Right lobe of liver (tissue), 6 donors: ENCODE measurements at regions not wholly inside any gene's neighbourhood (a gene's known extent, or its start where the extent isn't known, plus 50 kb on each side); places are given as distances from the start of the nearest gene placed in this dataset.

Experiments
- ATAC-seq, 4 donors: fragments of 200-7000 bp; cut with Tn5 transposase; one replicate each; pipeline ENCODE4 v1.9.1; 2020; ENCODE audit warnings: mild to moderate bottlenecking in 4 of 4, moderate library complexity in 4 of 4
- DNase-seq, 3 donors: peaks; one replicate each; pipeline ENCODE4 v3.0.0-alpha.2; 2020
- H3K27ac ChIP-seq, 3 donors: fragments of 200-600 bp; one replicate each; pipeline ENCODE4 v1.8.0; 2022
- H3K27me3 ChIP-seq, 2 donors: fragments of 200-600 bp; one replicate each; pipeline ENCODE4 v1.8.0; 2022
- H3K36me3 ChIP-seq, 4 donors: fragments of 200-600 bp; sonication (generic) in 1 of 4; one replicate each; pipeline versions ENCODE4 v1.5.1 to v1.8.0; 2017 to 2022; ENCODE audit warnings: control low read depth in 1 of 4
- H3K4me1 ChIP-seq, 4 donors: fragments of 200-600 bp; sonication (generic) in 1 of 4; one replicate each; pipeline versions ENCODE4 v1.5.1 to v1.8.0; 2017 to 2022; ENCODE audit warnings: control low read depth in 1 of 4
- H3K4me3 ChIP-seq, 3 donors: fragments of 200-600 bp; one replicate each; pipeline ENCODE4 v1.8.0; 2022
- H3K9me3 ChIP-seq, 4 donors: fragments of 200-600 bp; sonication (generic) in 1 of 4; one replicate each; pipeline versions ENCODE4 v1.5.1 to v1.8.0; 2017 to 2022; ENCODE audit warnings: control low read depth in 1 of 4
- CTCF ChIP-seq, 4 donors: fragments of 200-600 bp in 3 of 4; fragments of 450-650 bp in 1 of 4; IDR thresholded peaks; one replicate each; pipeline versions ENCODE4 v1.5.1 to v1.8.0; 2016 to 2022; ENCODE audit warnings: antibody characterized with exemption in 4 of 4, mild to moderate bottlenecking in 2 of 4
- POLR2A ChIP-seq: fragments of 450-650 bp; IDR thresholded peaks from one replicate; pipeline ENCODE4 v1.6.1; 2017; ENCODE audit warnings: antibody characterized with exemption, mild to moderate bottlenecking
- WGBS: methylation state at CpG from one replicate; pipeline ENCODE4 v1.1.6; 2018; ENCODE audit warnings: low coverage, low lambda C conversion rate; ENCODE audit not compliant: insufficient coverage; ENCODE audit errors: missing lambda C conversion rate; 5-methylcytosine and 5-hydroxymethylcytosine counted together
- intact Hi-C, 2 donors: fragments of 100-400 bp; cut with DNase I; formaldehyde crosslinking; loops; one replicate each; pipeline versions ENCODE4 v1.11.2 to v1.14.1; 2022
- donor health status: DM: no; HTN: yes; CAD: no.
- donor health status: DM: no; HTN: no; CAD: no.
- donor health status: DM: no; HTN: no; CAD: no.
- donor health status: DM: no; HTN: yes; CAD: no.
- donor health status: DM: no; HTN: yes; CAD: no.

- DNase-seq (no peak), ATAC-seq (no peak)
- H3K4me3 ChIP-seq = no peak overlapping the region
- no peaks in the 10 kb centered on the region for H3K27me3 ChIP-seq
- intact Hi-C loops = no loop called here
- no peaks in the 10 kb centered on the region for H3K9me3 ChIP-seq
- no peaks in the 10 kb centered on the region for H3K36me3 ChIP-seq
- 68% methylated on average over 2 of the region's 2 CpGs for WGBS
- H3K4me1 ChIP-seq = no peaks in the 10 kb centered on the region
- no peak overlapping the region for H3K27ac ChIP-seq
- TF ChIP-seq CTCF (IDR thresholded peaks at IDR 0.05) (no peak), POLR2A (no peak)
Measured at GRCh38 chr12:76631741-76632140, 72.2 kb upstream of the OSBPL8 start.

- TF ChIP-seq CTCF (IDR thresholded peaks at IDR 0.05) (no peak), POLR2A (no peak)
- peak in 1 of 4 donors; percentile 28 for ATAC-seq
- intact Hi-C loops = no loop called here
Measured at GRCh38 chr12:76633415-76633814, 73.8 kb upstream of the OSBPL8 start.

GRCh38 chr12:76634133-76634532 lies 74.6 kb upstream of the OSBPL8 start:
- WGBS = 65% methylated on average over 4 of the region's 4 CpGs
- no peak overlapping the region for H3K27ac ChIP-seq
- no peaks in the 10 kb centered on the region for H3K27me3 ChIP-seq
- no peak for DNase-seq
- H3K4me3 ChIP-seq = no peak overlapping the region
- no peak for ATAC-seq
- no peaks in the 10 kb centered on the region for H3K36me3 ChIP-seq
- TF ChIP-seq CTCF (IDR thresholded peaks at IDR 0.05) (no peak), POLR2A (no peak)
- H3K9me3 ChIP-seq = no peaks in the 10 kb centered on the region
- intact Hi-C loops = no loop called here
- no peaks in the 10 kb centered on the region for H3K4me1 ChIP-seq

More at GRCh38 chr12:76633415-76633814, 73.8 kb upstream of the OSBPL8 start:
- H3K9me3 ChIP-seq = no peaks in the 10 kb centered on the region
- H3K4me3 ChIP-seq = no peak overlapping the region
- no peaks in the 10 kb centered on the region for H3K36me3 ChIP-seq
- no peaks in the 10 kb centered on the region for H3K27me3 ChIP-seq
- no peaks in the 10 kb centered on the region for H3K4me1 ChIP-seq
- no peak overlapping the region for H3K27ac ChIP-seq
- no peak for DNase-seq

GRCh38 chr12:76636121-76636692 lies 76.6 kb upstream of the OSBPL8 start:
- H3K4me3 ChIP-seq = no peak overlapping the region
- H3K27ac ChIP-seq = no peak overlapping the region
- DNase-seq (no peak), ATAC-seq (peak in 1 of 4 donors; percentile 39)
- no peaks in the 10 kb centered on the region for H3K9me3 ChIP-seq
- TF ChIP-seq POLR2A (no peak), CTCF (IDR thresholded peaks at IDR 0.05) (no peak)
- 76% methylated on average over 5 of the region's 5 CpGs for WGBS
- intact Hi-C loops = no loop called here
- H3K4me1 ChIP-seq = no peaks in the 10 kb centered on the region
- H3K27me3 ChIP-seq = no peaks in the 10 kb centered on the region
- no peaks in the 10 kb centered on the region for H3K36me3 ChIP-seq

GRCh38 chr12:76637807-76638206 lies 78.2 kb upstream of the OSBPL8 start:
- Histone ChIP-seq H3K4me3 (no peak overlapping the region), H3K36me3 (no peaks in the 10 kb centered on the region), H3K4me1 (no peaks in the 10 kb centered on the region), H3K27ac (no peak overlapping the region), H3K9me3 (no peaks in the 10 kb centered on the region), H3K27me3 (no peaks in the 10 kb centered on the region)
- DNase-seq (no peak), ATAC-seq (no peak)
- TF ChIP-seq CTCF (IDR thresholded peaks at IDR 0.05) (no peak), POLR2A (no peak)
- intact Hi-C loops = no loop called here
- WGBS = 80% methylated on average over 3 of the region's 3 CpGs
